ENCODE measurements at regions not wholly inside any gene's neighbourhood (a gene's known extent, or its start where the extent isn't known, plus 50 kb on each side); places are given as distances from the start of the nearest gene placed in this dataset.

- DNase-seq: no peak
These were observed 633.7 kb downstream of the TBC1D22A start for GRCh38 chr22:47396105-47396504.

- DNase-seq: no peak
These were observed 633.0 kb downstream of the TBC1D22A start for GRCh38 chr22:47395481-47395880.

- DNase-seq: no peak
These were observed 632.3 kb downstream of the TBC1D22A start for GRCh38 chr22:47394504-47395440.

- no peak for DNase-seq
These were observed 630.7 kb downstream of the TBC1D22A start for GRCh38 chr22:47393191-47393590.

DNA sequence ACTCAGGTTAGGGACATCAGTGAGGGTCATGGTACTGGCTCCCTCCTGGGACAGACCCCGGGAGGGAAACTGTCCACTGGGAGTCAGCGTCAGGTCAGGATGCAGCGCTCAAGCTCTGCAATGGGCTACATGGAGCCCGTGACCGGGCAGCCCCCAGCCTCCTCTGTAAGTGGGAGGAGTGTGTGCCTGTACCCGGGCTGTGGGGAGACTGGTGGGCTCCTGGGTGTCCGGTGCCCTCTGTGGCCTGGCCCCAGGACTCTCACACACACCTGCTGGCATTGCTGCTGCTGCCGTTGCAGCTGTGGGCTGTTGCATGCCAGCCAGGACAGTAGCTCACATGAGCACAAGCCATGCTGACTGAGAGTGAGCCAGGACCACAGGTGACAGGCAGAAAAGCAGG lies 630.3 kb downstream of the TBC1D22A start:
- no peak for DNase-seq

DNA sequence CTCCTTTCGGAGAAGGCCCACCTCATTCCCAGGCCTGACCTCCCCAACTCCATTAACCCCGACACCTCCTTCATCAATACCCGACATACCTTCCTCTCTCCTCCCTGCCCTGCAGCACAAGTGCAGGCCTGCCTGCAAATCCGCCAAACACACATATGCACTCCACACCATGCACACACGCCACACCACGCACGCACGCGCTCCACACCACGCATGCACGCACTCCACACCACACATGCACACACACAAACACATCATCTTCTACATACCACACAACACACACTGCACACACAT lies 629.6 kb downstream of the TBC1D22A start:
- DNase-seq: no peak

DNA sequence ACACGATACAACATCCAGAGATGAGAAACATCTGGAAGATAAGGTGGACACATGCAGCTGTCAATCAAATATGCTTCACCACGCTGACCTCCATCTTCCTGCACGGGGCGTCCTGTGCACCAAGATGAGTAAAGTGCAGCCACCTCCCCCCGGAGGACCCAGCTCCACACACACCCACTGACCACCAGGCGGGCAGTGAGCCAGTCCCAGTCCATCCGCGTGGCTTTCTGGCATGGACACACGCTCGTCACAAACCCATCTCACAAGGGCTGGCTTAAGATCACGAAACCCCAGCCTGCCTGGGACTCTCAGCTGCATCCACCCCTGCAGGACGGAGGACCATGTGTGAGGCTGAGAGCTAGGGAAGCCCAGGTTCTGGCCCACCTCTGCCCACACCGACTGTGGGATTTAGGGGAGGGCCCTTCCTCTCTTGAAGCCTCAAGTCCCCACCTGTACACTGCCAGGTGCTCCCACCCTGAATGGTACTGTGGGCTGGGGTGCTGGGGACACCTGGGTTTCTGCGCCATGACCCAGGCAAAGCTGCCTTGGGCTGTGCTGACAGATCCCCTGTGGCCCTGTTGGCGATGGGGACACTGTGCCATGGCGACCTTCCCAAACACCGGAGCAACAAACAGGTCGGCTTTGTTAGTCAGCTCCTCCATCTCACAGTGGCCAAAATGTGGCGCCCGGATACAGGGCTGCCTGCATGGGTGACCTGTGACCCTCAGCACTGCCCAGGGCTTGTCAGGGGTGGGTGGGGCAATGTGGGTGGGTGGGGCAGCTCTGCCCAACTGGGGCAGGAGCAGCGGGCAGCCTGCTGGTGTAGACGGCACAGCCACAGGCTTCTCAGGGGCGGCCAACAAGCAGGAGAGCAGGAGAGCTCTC lies 629.0 kb downstream of the TBC1D22A start:
- DNase-seq: no peak

DNA sequence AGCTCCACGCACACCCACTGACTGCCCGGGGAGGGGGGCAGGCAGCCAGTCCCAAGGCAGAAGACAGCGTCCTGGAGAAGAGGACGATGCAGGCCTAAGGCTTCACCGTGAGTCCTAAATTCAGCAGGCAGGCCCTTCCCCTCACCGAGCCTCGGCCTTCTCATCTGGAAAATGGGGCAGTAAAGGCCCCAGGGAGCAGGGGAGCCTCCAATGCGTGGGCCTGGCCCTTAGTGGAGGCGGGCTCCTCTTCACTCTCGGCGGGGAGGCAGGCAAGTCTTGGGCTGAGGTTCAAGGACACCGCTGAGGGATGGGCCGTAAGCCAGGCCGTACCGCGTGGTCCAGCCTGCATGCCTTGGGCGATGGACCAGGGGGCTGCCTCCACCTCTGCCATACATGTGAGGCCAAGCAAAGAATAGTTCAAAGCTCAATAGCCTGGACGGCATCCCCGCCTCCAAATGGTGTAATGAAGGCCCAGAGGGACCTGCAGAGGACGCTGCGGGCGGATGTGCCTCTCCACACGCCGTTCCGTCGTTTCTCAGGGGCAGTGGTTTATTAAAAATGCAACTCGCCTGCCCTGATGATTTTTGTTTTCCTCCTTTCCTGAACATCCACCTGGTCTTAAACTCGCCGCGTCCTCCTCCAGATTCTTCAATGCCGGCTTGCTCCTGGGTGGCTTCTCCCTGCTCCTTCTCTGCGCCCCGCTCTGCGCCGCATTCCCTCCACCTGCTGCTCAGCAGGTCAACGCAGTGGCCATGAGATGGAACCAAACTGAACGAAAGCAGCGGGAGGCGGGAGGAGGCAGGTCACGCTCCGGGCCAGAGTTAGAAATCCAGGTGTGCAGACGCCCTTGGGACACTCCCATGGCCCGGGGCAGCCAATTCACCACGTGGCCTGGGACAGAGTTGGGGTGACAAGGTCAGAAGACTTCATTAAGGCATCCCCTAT lies 627.8 kb downstream of the TBC1D22A start:
- no peak for DNase-seq

DNA sequence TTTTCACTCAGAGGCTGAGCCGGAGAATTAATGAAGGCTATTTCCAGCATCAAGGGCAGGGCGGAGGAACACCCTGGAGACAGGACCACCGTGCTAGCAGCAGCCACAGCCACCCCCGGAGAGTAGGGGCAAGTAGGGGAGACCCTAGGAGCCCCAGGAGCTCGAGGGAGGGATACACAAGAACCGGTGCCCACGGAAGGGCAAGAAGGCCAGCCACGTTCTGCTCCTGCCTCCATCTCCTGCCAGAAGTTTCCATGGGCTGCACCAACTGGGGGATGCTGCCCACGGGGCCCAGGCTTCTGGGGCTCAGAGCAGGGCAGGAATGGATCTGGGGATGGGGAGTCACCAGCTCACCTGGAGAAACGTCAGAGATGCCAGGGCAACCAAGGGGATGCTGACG lies 626.8 kb downstream of the TBC1D22A start:
- no peak for DNase-seq

GRCh38 chr22:47388778-47389177 lies 626.3 kb downstream of the TBC1D22A start:
- no peak for DNase-seq

- no peak for DNase-seq
These were observed 625.9 kb downstream of the TBC1D22A start for GRCh38 chr22:47388331-47388730.

DNA sequence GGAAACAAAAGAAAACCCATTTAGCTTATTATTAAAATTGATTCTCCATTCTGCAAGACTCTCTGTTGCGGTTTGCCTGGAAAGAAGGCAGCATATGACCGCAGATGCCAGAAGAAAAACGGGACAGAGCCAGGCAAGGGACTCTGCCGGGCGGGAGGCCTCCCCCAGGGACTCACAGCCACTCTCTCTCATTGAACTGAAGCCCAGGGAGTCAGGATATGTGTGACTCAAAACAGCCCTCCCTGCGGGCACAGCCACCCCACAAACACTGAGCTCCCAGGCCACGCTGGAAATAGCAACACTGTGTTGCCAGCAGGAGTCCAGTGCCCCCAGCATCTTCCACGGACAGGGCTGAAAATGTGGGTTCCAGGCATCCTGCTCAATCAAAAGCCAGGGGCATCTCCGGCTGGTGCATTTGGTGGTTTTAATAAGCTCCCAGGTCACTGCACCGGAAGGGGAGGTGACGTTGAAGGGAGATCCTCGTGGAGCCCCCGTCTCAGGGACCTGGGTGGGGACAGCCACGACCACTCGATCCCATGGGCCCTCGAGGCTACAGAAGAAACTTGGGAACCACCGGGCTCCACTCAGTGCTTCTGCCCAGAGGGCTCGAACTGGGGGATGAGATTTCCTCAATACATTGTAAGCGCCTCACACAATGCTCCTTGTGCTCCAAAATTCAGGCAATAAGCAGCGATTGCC lies 624.5 kb downstream of the TBC1D22A start:
- no peak for DNase-seq

GRCh38 chr22:47384977-47385376 lies 622.5 kb downstream of the TBC1D22A start:
- DNase-seq: no peak

- no peak for DNase-seq
These were observed 619.9 kb downstream of the TBC1D22A start for GRCh38 chr22:47382164-47382890.

DNA sequence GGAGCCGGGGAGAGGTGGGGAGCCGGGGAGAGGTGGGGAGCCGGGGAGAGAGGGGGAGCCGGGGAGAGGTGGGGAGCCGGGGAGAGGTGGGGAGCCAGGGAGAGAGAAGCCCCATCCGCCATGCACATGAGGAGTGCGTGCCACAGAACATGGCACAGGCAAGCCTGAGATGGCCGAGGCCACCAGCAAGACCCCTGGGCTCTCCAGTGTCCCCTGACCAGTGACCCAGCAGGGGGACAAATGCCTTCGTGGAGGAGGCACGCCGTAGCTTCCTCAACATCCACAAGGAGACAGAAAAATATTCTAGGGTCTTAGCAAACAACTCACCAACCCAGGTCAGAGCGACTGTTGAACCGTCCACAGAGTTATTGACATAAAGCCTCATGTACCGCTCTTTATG lies 618.8 kb downstream of the TBC1D22A start:
- DNase-seq: no peak

- DNase-seq: no peak
These were observed 618.2 kb downstream of the TBC1D22A start for GRCh38 chr22:47380692-47381091.

DNA sequence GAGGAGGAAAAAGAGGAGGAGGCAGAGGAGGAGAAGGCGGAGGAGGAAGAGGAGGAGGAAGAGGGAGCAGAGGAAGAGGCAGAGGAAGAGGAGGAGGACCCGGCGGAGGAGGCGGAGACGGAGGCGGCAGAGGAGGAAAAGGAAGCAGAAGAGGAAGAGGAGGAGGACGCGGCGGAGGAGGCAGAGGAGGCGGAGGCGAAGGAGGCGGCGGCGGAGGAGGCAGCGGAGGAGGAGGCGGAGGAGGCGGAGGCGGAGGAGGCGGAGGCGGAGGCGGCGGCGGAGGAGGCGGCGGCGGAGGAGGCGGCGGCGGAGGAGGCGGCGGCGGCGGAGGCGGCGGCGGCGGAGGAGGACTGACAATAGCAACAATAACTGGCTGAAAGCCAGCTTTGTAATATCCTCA lies 616.6 kb downstream of the TBC1D22A start:
- DNase-seq: no peak

DNA sequence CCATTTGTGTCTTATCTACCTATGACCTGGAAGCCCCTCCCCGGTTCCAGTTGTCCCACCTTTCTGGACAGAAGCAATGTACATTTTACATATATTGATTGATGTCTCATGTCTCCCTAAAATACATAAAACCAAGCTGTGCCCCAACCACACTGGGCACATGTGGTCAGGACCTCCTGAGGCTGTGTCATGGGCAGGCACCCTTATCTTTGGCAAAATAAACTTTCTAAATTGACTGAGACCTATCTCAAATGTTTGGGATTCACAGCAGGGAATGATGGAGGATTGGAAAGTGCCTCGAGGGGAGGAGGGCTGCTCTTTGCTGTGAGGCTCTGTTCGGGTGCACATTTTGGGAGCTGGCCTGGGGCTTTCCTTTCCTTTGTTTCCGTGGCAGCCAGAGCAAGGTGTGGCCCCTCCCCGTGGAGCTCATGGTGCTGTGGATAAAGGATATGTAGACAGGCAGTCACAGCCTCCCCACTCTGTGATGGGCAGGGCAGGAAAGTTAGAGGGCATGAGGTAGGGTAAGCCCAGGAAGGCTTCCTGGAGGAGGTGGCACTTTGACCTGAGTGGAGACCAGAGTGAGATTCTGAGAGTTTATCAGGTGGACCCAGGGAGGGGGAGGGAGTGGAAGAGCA lies 615.6 kb downstream of the TBC1D22A start:
- no peak for DNase-seq

- no peak for DNase-seq
These were observed 614.6 kb downstream of the TBC1D22A start for GRCh38 chr22:47376901-47377505.

DNA sequence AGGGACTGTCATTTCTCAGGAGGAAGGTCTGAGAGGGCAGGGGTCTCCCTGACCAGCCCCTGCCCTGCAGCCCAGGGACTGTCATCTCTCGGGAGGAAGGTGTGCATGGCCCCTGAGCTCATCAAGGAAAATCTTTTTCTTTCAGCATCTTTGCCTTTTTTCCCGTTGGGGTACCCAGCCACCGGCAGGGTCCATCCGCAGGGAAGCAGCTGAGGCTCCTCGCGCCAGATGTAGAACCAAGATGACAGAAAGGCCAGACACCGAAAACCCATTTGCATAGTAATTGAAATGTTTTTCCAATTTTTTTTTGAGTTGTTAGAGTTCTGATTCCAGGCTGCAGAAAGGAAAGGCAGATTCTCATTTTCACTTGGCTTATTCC lies 613.9 kb downstream of the TBC1D22A start:
- DNase-seq: no peak
